Endothelial cell of umbilical vein (primary cell): ENCODE measurements at regions not wholly inside any gene's neighbourhood (a gene's known extent, or its start where the extent isn't known, plus 50 kb on each side); places are given as distances from the start of the nearest gene placed in this dataset.

Experiments
- BruUV-seq: library from RNA; stranded (reverse); fragments of 400-500 nt; replicated peaks from 2 replicates; lab custom pipeline; 2021; lab: Mats Ljungman, UMichigan
- CTCF ChIA-PET: fragments of 300-600, 350-600 bp; sonication (Branson Sonifier 250); formaldehyde crosslinking; loops from one replicate; lab custom pipeline; 2021; ENCODE audit warnings: antibody characterized with exemption, inconsistent platforms; lab: Charles Lee
- POLR2A ChIA-PET: fragments of 300-600, 350-600 bp; sonication (Branson Sonifier 250); formaldehyde crosslinking; loops from one replicate; lab custom pipeline; 2021; ENCODE audit warnings: antibody characterized with exemption, inconsistent platforms; lab: Charles Lee
- DNase-seq: peaks from one replicate; pipeline ENCODE4 v3.0.0-alpha.2; 2011; ENCODE audit warnings: low read depth, low spot score
- FAIRE-seq: peaks from 2 replicates; lab custom pipeline; 2011; peaks lifted over from hg19 to GRCh38; lab: Jason Lieb, UNC
- H2AFZ ChIP-seq: 2 replicates; pipeline ENCODE4 v1.6.0; 2012; ENCODE audit warnings: low read depth, low read length, control low read depth, inconsistent platforms
- H3K27ac ChIP-seq: 2 replicates; pipeline ENCODE4 v1.5.1; 2011; ENCODE audit warnings: low read depth, mild to moderate bottlenecking, control low read depth, low read length, moderate library complexity; ENCODE audit not compliant: insufficient read depth
- H3K27me3 ChIP-seq, 2 experiments: 2 replicates each; pipeline versions ENCODE4 v1.6.0 to v1.6.1; 2011; ENCODE audit warnings: low read length in 2 of 2, mixed read lengths in 1 of 2; ENCODE audit not compliant: control insufficient read depth in 2 of 2, insufficient read depth in 2 of 2
- H3K36me3 ChIP-seq, 2 experiments: 2 replicates in 1 of 2; 3 replicates in 1 of 2; pipeline ENCODE4 v1.5.1; 2011; ENCODE audit warnings: low read length in 2 of 2, mild to moderate bottlenecking in 1 of 2, moderate library complexity in 1 of 2; ENCODE audit not compliant: control insufficient read depth in 2 of 2, insufficient read depth in 2 of 2; ENCODE audit errors: extremely low read depth in 1 of 2
- H3K4me1 ChIP-seq: 3 replicates; pipeline ENCODE4 v1.5.1; 2011; ENCODE audit warnings: mild to moderate bottlenecking, low read length; ENCODE audit not compliant: control insufficient read depth, insufficient read depth; ENCODE audit errors: extremely low read depth
- H3K4me2 ChIP-seq: 2 replicates; pipeline ENCODE4 v1.6.1; 2011; ENCODE audit warnings: low read length, control low read depth, mixed read lengths; ENCODE audit not compliant: insufficient read depth
- H3K4me3 ChIP-seq, 3 experiments: fragments of 200-600 bp in 1 of 3; sonication (generic), shearing (Covaris generic) in 1 of 3; replicated peaks in 1 of 3; 2 replicates each; pipeline ENCODE4 v1.5.1; 2011 to 2016; ENCODE audit warnings: control low read depth in 3 of 3, low read length in 3 of 3, mild to moderate bottlenecking in 2 of 3, inconsistent platforms in 1 of 3, low read depth in 1 of 3, moderate library complexity in 1 of 3; ENCODE audit not compliant: insufficient read depth in 1 of 3
- H3K79me2 ChIP-seq: 2 replicates; pipeline ENCODE4 v1.6.0; 2012; ENCODE audit warnings: low read length, inconsistent platforms; ENCODE audit not compliant: control insufficient read depth, insufficient read depth
- H3K9ac ChIP-seq: replicated peaks from 2 replicates; pipeline ENCODE3; 2011; ENCODE audit warnings: low read length, control low read depth; ENCODE audit not compliant: insufficient read depth; ENCODE audit errors: extremely low read depth
- H3K9me1 ChIP-seq: replicated peaks from 3 replicates; pipeline ENCODE4 v1.6.0; 2011; ENCODE audit warnings: mild to moderate bottlenecking, low read length; ENCODE audit not compliant: control insufficient read depth, insufficient read depth; ENCODE audit errors: extremely low read depth
- H3K9me3 ChIP-seq: replicated peaks from 2 replicates; pipeline ENCODE4 v1.5.1; 2012; ENCODE audit warnings: low read length, inconsistent platforms; ENCODE audit not compliant: control insufficient read depth, insufficient read depth
- H4K20me1 ChIP-seq: replicated peaks from 2 replicates; pipeline ENCODE3; 2011; ENCODE audit warnings: mild to moderate bottlenecking, low read length; ENCODE audit not compliant: control insufficient read depth, insufficient read depth; ENCODE audit errors: extremely low read depth
- EZH2 ChIP-seq: IDR thresholded peaks from 2 replicates; pipeline ENCODE4 v1.6.1; 2012; ENCODE audit warnings: borderline replicate concordance, low read depth, mild to moderate bottlenecking, moderate library complexity, low read length, inconsistent platforms; ENCODE audit not compliant: severe bottlenecking
- FOS ChIP-seq: IDR thresholded peaks from 2 replicates; pipeline ENCODE4 v1.6.1; 2011; ENCODE audit warnings: mild to moderate bottlenecking, low read length, moderate library complexity, borderline replicate concordance; ENCODE audit not compliant: insufficient read depth
- GATA2 ChIP-seq: IDR thresholded peaks from 2 replicates; pipeline ENCODE4 v1.7.0; 2011; ENCODE audit warnings: low read depth, mild to moderate bottlenecking, moderate library complexity, mixed read lengths, low read length; ENCODE audit not compliant: insufficient read length, insufficient read depth
- JUN ChIP-seq: IDR thresholded peaks from 2 replicates; pipeline ENCODE4 v1.6.1; 2011; ENCODE audit warnings: borderline replicate concordance, low read depth; ENCODE audit not compliant: insufficient read length, insufficient read depth
- MYC ChIP-seq: IDR thresholded peaks from one replicate; pipeline ENCODE4 v1.6.1; 2011; ENCODE audit warnings: mild to moderate bottlenecking, low read depth, low read length
- POLR2A ChIP-seq: IDR thresholded peaks from 2 replicates; pipeline ENCODE4 v1.6.1; 2012; ENCODE audit warnings: low read depth, mild to moderate bottlenecking, control low read depth, low read length
- POLR2AphosphoS5 ChIP-seq: IDR thresholded peaks from 2 replicates; pipeline ENCODE4 v1.6.1; 2012; ENCODE audit warnings: low read depth, mild to moderate bottlenecking, control low read depth, low read length, moderate library complexity; ENCODE audit not compliant: insufficient read depth
- dilution Hi-C: fragments of 300-500 bp; cut with MboI; formaldehyde crosslinking; loops from one replicate; pipeline ENCODE4 v1.15.0; 2019; ENCODE audit warnings: low sequenced_read_pairs; ENCODE audit not compliant: extremely low pct_ligation_motif_present
- intact Hi-C: fragments of 100-400 bp; cut with micrococcal nuclease; formaldehyde crosslinking; loops from one replicate; pipeline ENCODE4 v1.10.0; 2022
- TF ChIP-seq, protein P1 (sequence below), 2 donors: IDR thresholded peaks; 1 replicate in 1 of 2; 2 replicates in 1 of 2; pipeline ENCODE4 v1.5.1; 2011; ENCODE audit warnings: low read length in 2 of 2, mild to moderate bottlenecking in 2 of 2, moderate library complexity in 2 of 2, control low read depth in 1 of 2, inconsistent platforms in 1 of 2, low read depth in 1 of 2; ENCODE audit not compliant: insufficient read depth in 1 of 2; ENCODE audit errors: extremely low read depth in 1 of 2
- TF ChIP-seq, protein P2 (sequence below): IDR thresholded peaks from 2 replicates; pipeline ENCODE4 v1.6.1; 2011; ENCODE audit not compliant: insufficient read depth, insufficient read length

DNA sequence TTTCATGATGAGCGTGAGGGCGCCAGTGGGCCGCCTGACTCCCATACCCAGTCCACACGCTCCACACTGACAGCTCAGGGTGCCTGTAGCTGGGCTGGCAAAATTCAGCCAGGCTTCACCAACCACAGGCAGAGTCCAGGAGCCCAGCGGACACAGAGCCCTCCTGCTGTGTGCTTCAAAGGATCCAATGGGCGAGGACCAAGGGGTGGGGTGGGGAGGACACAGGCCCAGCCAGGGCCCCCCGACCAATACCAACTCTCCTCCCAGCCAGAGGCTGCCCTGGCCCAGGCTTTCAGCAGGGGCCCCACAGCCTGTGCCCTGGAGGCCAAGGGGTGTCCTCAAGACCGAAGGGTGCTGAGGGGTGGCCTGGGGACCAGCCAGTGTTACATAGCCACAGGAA lies 336.1 kb downstream of the CTTN start:
- H3K79me2 ChIP-seq = no peaks in the 10 kb centered on the region
- TF ChIP-seq, protein P1, sequence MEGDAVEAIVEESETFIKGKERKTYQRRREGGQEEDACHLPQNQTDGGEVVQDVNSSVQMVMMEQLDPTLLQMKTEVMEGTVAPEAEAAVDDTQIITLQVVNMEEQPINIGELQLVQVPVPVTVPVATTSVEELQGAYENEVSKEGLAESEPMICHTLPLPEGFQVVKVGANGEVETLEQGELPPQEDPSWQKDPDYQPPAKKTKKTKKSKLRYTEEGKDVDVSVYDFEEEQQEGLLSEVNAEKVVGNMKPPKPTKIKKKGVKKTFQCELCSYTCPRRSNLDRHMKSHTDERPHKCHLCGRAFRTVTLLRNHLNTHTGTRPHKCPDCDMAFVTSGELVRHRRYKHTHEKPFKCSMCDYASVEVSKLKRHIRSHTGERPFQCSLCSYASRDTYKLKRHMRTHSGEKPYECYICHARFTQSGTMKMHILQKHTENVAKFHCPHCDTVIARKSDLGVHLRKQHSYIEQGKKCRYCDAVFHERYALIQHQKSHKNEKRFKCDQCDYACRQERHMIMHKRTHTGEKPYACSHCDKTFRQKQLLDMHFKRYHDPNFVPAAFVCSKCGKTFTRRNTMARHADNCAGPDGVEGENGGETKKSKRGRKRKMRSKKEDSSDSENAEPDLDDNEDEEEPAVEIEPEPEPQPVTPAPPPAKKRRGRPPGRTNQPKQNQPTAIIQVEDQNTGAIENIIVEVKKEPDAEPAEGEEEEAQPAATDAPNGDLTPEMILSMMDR (IDR thresholded peaks at IDR 0.05; ENCODE audit: extremely low read depth in 1 of 2, insufficient read depth in 1 of 2, low read depth in 1 of 2, low read length in 2 of 2) = no peak
- TF ChIP-seq MYC (no peak), EZH2 (no peak), GATA2 (no peak), FOS (no peak), JUN (no peak), POLR2A (no peak), POLR2AphosphoS5 (no peak)
- TF ChIP-seq, protein P2, sequence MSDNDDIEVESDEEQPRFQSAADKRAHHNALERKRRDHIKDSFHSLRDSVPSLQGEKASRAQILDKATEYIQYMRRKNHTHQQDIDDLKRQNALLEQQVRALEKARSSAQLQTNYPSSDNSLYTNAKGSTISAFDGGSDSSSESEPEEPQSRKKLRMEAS = no peak
- CTCF ChIA-PET = no interaction called here
- no peaks in the 10 kb centered on the region for H4K20me1 ChIP-seq
- dilution Hi-C loops = no loop called here
- intact Hi-C loops = no loop called here
- no peaks in the 10 kb centered on the region for H3K9me1 ChIP-seq
- DNase-seq (no peak), FAIRE-seq (no peak)
- no peaks in the 10 kb centered on the region for H3K36me3 ChIP-seq
- H3K4me3 ChIP-seq = no peak overlapping the region
- no peak overlapping the region for H3K9ac ChIP-seq
- H3K4me2 ChIP-seq = no peak overlapping the region
- no peaks in the 10 kb centered on the region for H3K27me3 ChIP-seq
- no peak overlapping the region for H3K27ac ChIP-seq
- H2AFZ ChIP-seq = no peak overlapping the region
- BruUV-seq = no TSS peak
- no peaks in the 10 kb centered on the region for H3K4me1 ChIP-seq
- POLR2A ChIA-PET = no interaction called here
- peaks cover 3% of the 10 kb centered on the region for H3K9me3 ChIP-seq
